HG02759 (cell line): ENCODE measurements at regions not wholly inside any gene's neighbourhood (a gene's known extent, or its start where the extent isn't known, plus 50 kb on each side); places are given as distances from the start of the nearest gene placed in this dataset.
"Not testable (repeated sequence)": the region's sequence is repeated elsewhere in the genome, so short reads cannot be mapped to it uniquely, and the experiment has no call there.

Experiments used
- ATAC-seq: cut with Tn5 transposase; IDR thresholded peaks from one replicate; pipeline ENCODE4 v1.9.1; 2021; ENCODE audit warnings: mild to moderate bottlenecking, moderate library complexity; ENCODE audit not compliant: unreplicated experiment

DNA sequence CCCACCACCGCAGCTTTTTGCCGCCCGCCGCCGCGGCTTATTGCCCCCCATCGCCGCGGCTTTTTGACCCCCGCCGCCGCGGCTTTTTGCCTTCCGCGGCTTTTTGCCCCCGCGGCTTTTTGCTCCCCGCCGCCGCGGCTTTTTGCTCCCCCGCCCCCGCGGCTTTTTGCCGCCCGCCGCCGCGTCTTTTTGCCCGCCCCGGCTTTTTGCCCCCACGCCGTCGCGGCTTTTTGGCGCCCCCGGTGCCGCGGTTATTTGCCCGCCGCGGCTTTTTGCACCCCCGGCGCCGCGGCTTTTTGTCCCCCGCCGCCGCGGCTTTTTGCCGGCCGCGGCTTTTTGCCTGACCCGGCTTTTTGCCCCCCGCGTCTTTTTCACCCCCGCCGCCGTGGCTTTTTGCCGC lies 3061.8 kb upstream of the TEKT4 start:
- ATAC-seq = not testable (repeated sequence)

DNA sequence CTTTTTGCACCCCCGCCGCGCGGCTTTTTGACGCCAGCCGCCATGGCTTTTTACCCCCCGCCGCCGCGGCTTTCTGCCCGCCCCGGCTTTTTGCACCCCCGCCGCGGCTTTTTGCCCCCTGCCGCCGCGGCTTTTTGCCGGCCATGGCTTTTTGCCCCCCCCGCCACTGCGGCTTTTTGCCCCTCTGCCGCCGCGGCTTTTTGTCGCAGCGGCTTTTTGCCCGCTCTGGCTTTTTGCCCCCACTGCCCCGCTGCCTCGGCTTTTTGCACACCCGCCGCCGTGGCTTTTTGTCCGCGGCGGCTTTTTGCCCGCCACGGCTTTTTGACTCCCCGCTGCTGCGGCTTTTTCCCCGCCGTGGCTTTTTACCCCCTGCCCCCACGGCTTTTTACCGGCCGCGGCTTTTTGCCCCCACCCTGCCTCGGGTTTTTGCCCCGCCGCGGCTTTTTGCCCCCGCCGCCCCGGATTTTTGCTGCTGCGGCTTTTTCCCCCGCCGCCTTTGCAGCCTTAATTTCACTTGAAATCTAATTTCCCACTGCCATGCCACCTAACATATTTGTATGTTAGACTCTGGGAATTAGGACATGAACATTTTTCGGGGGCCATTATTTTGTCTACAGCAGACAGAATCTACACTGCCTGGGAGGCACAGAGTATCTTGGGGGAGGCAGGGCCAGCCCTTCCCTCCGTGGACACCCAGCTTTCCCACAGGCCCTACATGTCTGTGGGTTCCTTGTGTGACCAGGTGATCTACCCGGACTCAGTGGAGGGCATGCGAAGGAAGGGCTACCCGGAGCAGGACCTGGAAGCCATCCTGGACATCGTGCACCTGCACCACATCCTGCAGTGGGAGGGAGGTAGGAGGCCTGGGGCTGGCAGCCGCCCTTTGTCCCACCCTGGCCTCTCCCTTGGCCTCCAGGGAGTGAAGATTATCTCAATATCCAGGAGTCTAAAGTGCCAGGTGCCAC lies 3031.0 kb upstream of the TEKT4 start:
- no peak for ATAC-seq

DNA sequence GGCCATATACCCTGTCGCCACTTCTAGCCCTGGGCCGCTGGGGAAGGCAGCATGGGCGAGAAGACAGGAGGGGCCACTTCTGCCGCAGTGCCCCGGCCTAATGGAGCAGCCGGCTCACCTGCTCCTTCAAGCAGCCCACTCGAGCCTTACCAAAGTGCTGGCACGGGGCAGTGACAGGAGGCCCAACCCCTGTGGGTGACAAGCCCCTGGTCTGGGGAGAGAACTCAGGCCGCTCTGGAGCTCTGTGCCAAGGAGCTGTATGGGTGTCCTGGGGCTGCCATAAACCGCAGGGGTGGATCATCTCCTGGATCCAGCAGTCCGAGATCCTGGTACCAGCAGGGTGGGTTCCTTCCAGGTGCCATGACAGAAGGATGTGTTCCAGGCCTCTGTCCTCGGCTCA lies 3029.0 kb upstream of the TEKT4 start:
- not testable (repeated sequence) for ATAC-seq

DNA sequence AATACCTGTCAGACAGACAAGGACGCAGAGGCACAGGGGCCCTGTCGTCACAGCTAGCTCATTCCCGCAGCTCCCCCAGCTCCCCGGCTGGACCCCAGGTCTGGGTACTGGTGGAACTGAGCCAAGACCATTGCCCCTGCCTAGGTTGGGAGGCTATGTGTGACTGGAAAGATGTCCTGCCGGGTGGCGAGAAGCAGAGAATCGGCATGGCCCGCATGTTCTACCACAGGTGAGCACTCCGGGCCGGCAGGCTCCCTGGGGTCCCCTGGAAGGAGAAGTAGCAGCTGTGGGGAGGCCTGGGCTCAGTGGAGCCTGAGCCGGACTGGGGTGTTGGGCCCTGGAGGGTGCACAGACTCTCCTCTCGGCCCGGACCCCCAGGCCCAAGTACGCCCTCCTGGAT lies 3028.3 kb upstream of the TEKT4 start:
- not testable (repeated sequence) for ATAC-seq

DNA sequence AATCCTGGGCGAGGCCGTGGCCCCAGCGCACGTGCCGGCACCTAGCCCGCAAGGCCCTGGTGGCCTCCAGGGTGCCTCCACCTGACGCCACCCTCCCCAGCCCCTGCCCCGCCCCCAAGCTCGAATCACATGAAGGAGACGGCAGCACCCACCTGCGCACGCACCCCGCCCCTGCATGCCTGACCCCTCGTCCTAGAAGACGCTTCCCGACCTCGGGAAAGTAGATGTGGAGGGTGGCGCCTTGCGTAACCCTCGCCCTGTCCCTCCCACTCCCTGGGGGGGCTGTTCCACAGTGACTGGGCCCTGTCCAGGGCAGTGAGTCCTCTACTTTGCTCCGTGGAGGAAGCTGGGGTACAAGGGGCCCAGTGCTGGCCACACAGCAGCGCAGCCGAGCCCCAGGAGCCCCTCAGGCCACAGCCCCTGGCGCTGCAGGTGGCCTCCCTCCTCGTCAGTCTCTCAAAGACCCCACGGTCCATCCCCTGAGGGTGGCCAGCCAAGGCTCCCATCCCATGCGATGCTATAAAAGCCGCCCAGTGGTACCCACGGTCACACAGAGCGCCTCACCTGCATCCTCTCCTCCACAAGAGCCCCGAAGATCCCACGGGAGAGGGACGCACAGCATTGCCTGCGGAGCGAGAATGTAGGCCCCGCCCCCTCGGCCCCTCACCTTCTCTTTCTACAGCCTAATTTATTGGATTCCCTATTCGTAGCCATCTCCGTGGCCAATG lies 3027.3 kb upstream of the TEKT4 start:
- ATAC-seq = not testable (repeated sequence)

DNA sequence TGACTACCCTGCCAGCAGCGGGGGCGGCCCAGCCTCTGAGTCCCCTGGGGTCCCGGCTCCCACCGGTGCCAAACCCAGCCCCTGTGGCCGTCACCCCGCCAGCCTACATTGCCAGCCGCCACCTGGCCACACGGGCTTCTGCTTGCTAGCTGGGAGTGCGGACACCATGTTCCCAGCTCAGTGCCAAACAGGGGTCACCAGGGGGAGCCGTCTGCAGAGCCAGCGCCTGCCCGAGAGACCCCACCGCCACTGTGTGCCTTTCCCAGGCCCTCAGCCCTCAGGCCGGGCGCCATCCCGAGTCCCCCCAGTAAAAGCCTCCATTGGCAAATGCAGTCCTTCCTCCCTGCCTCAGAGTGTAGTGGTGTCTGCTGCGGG lies 3026.8 kb upstream of the TEKT4 start:
- ATAC-seq = not testable (repeated sequence)

DNA sequence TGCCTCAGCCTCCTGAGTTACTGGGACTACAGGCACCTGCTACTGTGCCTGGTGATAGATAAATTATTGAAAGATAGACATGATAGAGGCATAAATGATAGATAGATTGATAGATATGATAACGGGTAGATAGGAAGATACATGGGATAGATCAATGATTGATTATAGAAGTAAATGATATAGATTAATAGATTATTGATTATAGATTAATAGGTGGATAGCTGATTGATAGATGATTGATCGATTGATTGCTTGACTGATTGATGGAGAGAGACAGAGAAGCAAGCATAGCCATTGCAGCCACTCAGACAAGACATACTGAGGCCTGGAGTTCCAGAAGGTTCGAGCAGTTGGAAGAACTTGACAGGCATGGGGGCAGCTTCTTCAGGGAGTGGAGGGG lies 3024.8 kb upstream of the TEKT4 start:
- not testable (repeated sequence) for ATAC-seq

DNA sequence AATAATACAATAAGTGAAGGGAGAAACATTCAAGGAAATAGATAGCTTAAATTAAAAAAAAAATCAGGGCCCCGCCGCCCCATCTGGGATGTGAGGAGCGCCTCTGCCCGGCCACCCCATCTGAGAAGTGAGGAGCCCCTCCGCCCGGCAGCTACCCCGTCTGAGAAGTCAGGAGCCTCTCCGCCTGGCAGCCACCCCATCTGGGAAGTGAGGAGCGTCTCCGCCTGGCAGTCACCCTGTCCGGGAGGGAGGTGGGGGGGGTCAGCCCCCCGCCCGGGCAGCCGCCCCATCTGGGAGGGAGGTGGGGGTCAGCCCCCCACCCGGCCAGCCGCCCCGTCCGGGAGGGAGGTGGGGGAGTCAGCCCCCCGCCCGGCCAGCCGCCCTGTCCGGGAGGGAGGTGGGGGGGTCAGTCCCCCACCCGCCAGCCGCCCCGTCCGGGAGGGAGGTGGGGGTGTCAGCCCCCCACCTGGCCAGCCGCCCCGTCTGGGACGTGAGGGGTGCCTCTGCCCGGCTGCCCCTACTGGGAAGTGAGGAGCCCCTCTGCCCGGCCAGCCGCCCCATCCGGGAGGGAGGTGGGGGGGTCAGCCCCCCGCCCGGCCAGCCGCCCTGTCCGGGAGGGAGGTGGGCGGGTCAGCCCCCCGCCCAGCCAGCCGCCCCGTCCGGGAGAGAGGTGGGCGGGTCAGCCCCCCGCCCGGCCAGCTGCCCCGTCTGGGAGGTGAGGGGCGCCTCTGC lies 3019.4 kb upstream of the TEKT4 start:
- ATAC-seq = not testable (repeated sequence)

DNA sequence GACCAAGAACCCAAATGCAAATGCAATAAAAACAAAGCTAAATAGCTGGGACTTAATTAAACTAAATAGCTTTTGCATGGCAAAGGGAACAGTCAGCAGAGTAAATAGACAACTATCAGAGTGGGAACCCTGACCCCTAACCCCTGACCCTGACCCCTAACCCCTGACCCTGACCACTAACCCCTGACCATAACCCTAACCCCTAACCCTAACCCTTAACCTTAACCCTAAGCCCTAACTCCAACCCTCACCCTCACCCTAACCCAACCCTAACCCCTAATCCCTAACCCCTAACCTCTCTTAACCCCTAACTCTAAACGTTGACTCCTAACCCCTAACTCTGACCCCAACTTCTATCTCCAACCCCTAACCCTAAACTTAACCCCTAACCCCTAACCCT lies 3014.3 kb upstream of the TEKT4 start:
- not testable (repeated sequence) for ATAC-seq

DNA sequence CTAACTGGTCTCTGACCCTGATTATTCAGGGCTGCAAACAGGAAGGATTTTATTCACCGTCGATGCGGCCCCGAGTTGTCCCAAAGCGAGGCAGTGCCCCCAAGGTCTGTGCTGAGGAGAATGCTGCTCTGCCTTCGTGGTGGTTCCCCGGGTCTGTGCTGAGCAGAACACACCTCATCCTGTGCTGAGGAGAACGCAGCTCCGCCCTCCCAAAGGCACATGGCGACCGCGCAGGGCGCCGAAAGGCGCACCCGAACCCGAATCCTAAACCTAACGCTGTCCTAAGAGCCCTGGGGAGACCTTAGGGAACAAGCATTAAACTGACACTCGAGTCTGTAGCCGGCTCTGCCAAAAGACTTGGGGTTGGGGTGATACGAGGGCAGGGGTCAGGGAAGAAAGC lies 3013.5 kb upstream of the TEKT4 start:
- not testable (repeated sequence) for ATAC-seq

DNA sequence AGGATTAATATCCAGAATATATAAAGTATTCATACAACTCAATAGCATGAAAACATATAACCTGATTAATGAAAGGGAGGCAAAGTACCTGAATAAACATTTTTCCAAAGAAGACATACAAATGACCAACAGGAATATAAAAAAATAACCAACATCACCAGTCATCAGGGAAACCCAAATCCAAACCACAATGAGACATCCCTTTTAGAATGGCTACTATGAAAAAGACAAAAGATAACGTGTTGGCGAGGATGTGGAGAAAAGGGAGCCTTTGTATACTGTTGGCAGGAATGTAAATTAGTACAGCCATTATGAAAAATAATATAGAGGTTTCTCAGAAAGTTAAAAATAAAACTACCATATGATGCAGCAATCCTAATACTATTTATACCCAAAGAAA lies 2999.5 kb upstream of the TEKT4 start:
- not testable (repeated sequence) for ATAC-seq

DNA sequence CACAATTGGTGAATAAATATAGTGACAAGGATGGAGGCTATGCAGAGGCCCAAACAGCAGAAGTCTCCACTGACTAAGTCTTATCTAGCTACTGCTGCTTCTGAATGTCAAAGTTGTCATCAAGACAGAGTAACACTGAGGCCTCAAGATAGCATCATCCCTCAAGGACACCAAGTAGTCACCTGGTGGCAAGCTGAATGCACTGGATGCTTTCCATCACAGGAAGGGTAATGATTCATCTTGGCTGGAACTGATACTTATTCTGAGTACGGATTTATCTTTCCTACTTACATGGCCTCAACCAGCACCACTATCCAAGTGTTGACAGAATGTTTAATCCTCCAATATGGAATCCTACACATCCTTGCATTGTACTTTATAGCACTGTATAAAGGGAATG lies 2997.8 kb upstream of the TEKT4 start:
- not testable (repeated sequence) for ATAC-seq

DNA sequence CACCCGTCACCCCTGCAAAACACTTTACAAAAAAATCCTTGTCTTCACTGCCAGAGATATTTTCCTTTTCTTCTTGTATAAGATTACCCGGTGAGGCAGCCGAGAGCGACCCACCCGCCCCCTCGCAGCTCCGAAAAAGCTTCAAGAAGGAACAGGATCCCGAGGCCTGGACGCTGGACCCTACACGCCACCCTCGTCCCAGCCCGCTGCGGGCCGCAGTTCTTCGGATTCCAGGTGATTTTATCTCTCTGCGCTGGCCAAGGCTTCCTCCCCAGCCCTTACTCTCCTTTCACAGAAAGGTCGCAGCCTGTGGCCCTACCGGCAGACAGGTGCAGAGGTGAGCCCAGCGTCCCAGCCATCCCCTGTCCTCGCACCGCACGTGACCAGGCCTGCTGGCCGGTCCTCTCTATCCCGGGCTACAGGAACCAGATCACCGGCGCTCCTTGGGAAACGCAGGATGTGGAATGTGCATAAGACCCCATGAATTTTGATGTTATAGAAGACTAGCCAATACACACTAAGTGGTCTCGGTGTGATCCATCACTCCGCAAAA lies 2993.5 kb upstream of the TEKT4 start:
- not testable (repeated sequence) for ATAC-seq

DNA sequence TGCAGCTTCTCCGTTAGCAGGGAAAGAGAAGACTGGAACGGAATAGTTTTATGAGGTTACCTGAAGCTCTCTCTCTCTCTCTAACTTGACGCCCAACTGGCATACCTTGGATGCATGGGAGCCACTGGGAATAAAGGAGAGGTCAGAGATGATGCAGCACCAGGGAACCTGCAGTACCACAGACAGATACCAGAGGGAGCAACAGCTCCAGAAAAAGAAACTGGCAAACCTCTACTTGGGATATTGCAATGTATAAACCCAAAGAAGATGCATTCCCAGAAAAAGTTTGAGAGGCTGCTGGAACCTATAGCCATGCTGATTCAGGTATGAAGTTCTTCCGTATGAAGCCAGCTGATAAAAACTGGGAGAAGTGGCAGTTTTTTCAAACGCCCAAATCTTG lies 2976.1 kb upstream of the TEKT4 start:
- not testable (repeated sequence) for ATAC-seq

DNA sequence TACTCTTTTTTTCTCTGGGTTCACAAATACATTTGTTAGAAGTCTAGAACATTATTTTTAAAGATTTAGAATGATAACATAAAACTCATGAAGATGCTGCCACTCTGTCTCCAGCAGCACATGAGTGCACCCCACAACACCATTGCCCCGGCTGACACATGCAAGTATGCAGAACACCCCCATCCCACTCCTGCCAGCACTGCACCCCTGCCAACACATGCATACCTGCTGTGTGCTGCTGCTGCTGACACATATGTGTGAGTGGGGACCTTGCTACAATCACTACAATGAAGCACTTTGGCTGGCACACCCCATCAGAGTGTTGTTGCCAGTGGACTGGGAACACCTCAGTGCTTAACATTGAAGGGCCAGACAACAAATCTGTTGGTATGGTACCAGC lies 2953.6 kb upstream of the TEKT4 start:
- not testable (repeated sequence) for ATAC-seq
